HG03280 (cell line): ENCODE measurements at regions not wholly inside any gene's neighbourhood (a gene's known extent, or its start where the extent isn't known, plus 50 kb on each side); places are given as distances from the start of the nearest gene placed in this dataset.
"Not testable (repeated sequence)": the region's sequence is repeated elsewhere in the genome, so short reads cannot be mapped to it uniquely, and the experiment has no call there.

Experiments
- ATAC-seq: cut with Tn5 transposase; IDR thresholded peaks from one replicate; pipeline ENCODE4 v1.9.1; 2021; ENCODE audit warnings: mild to moderate bottlenecking, moderate library complexity; ENCODE audit not compliant: unreplicated experiment

DNA sequence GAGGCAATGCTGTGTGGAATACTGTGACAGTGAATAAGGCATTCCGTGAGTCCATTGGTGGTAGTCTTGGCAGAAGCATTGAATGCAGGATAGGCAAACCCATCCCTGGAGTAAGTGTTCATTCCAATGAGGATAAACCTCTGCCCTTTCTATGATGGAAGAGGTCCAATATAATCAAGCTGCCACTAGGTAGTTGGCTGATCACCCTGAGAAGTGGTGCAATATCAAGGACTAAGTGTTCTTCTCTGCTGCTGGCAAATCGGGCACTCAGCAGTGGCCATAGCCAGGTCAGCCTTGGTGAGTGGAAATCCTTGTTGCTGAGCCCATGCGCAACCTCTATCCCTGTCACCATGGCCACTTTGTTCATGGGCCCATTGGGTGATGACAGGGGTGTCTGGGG is 70.1 kb downstream of the FBXO4 start:
- no peak for ATAC-seq

DNA sequence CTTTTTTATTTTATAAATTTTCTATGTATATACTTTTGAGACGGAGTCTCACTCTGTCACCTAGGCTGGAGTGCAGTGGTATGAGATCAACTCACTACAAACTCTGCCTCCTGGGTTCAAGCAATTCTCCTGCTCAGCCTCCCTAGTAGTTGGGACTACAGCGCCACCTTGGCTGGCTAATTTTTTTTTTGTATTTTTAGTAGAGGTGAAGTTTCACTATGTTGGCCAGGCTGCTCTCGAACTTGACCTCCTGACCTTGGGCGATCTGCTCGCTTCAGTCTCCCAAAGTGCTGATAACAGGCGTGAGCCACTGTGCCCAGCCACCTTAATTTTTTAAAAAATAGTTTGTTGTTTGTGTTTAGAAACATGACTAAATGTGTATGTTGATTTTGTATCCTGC is 76.6 kb downstream of the FBXO4 start:
- ATAC-seq = no peak

DNA sequence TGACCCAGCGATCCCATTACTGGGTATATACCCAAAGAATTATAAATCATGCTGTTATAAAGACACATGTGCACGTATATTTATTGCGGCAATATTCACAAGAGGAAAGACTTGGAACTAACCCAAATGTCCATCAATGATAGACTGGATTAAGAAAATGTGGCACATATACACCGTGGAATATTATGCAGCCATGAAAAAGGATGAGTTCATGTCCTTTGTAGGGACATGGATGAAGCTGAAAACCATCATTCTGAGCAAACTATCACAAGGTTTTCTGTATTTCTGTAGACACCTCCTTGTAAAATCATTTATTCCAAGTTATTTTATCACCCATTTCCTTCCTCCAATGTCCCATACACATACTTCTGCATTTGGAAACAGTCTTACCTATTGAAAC is 78.8 kb downstream of the FBXO4 start:
- not testable (repeated sequence) for ATAC-seq

DNA sequence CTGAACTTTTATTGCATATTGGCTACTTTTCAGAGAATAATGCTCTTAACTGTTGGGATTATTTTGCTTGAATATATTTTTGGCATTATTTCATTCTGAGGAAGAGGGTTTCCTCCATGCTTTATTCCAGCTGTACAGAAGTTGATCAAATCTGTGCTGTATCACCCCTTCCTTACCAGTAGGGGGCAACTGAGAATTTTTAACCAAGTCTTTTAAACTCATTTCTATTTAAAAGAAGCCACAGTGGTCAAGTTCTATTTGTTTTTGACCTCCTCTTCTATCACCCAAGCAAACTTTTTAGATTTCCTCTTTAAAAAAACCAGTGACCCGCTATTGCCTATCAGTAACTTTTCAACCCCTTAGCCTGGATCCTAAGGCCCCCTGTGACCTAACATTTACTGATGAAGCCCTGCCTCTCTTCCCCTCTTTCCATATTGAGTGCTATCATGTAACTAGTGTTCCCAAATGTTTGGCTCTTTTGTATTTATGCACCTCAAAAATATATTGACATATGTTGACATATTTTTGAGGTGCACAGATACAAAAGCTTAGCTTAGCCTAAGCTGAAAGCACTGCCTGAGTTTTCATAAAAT is 80.6 kb downstream of the FBXO4 start:
- no peak for ATAC-seq

DNA sequence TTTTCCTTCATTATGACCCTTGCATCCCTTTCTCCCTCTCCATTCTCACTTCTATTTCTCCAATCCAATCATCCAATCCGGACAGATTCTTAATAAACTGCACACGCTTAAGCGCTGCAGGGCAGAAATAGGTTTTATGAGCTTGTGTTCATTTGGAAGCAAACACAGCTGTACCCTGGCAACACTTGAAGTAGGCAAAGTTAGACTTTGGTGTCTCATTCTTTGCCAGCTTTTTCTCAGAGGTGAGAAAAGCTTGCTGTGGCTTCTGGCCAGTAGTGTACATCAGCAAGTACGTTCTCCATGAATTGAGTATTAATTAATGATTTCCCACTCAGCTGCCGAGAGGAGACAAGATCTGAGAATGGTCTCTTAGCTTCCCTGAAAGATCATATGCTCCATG is 88.5 kb downstream of the FBXO4 start:
- no peak for ATAC-seq

DNA sequence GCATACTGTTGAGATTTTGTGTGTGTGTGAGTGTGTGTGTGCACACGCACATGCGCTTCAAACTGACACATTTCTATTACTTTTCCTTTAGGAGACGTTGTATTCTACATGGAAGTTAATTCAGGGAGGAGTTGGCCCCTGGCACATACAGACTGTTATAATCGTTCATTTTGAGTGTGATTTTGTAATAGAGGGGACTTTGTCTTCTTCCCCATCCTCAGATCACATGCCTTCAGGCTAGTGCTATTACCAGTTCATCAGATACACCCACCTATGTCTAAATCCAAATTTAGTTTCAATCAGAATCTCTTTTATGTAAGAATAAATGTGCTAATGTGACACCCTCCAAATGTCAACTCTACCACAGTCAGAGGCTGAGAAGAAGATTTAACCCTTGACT is 90.2 kb downstream of the FBXO4 start:
- ATAC-seq = no peak

DNA sequence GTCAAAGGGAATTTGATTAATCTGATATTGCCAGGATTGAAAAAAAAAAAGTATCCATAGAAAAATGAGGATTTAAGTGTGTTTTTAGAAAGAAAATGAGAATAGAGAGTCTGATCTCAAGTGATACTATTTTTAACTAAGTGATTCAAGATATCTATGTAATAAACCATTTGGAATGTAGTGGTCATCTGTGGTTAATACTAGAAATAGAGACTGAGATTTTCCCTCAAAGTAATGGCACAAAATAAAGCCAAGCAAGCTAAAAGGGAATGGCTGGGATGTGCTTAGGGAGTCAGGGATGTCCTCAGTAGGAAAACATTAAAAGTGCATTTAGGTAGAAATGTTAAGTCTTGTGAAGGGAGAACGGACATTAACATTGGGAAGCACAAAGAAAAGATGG is 90.6 kb downstream of the FBXO4 start:
- no peak for ATAC-seq

DNA sequence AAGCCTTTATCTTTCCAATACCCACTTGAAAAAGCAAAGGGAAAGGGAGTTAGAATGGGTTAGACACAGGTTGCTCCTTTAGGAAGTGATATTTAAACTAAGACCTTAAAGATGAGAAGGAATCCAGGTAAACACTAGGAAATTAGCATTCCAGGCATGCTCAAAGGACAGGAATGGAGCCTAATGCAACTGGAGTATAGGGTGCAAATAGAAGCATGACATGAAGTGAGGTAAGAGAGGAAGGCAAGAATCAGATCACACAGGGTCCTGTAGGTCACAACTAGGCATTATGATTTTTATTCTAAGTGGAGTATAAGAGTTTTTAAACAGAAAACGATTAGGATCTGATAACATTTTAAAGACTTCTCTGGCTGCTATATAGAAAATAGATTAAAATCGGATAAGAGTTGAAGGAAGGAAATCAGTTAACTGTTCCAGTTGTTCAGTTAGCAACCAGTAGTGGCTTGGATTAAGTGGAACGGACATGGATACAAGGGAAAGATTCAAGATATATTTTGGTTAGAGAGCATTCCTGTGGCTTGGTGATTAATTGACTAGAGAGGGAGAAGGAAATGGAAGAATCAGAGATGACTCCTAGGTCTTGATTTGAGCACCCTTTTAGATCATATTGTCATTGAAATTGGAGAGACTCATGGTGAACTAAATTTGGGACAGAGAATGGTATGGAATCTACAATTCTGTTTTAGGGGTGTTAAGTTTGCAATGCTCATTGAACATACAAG is 95.9 kb downstream of the FBXO4 start:
- ATAC-seq = no peak

DNA sequence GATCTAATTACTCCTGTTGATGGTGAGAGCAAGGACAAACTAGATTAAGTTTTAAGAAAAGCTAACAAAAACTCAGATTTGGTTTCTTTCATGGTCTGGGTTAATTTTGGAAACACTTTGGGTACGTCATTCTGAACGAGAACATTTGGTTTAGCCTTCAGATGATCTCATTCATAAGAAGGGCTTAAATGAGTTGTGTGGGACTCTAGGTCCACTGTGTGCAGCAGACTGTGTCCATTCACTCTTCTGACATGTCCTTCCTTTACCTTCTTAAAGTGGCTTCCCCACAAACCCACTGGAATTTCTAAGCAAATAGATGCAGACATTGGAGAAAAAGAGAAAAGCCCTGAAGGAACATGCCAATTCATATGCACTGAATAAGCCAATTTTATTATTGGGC is 96.8 kb downstream of the FBXO4 start:
- ATAC-seq = no peak

DNA sequence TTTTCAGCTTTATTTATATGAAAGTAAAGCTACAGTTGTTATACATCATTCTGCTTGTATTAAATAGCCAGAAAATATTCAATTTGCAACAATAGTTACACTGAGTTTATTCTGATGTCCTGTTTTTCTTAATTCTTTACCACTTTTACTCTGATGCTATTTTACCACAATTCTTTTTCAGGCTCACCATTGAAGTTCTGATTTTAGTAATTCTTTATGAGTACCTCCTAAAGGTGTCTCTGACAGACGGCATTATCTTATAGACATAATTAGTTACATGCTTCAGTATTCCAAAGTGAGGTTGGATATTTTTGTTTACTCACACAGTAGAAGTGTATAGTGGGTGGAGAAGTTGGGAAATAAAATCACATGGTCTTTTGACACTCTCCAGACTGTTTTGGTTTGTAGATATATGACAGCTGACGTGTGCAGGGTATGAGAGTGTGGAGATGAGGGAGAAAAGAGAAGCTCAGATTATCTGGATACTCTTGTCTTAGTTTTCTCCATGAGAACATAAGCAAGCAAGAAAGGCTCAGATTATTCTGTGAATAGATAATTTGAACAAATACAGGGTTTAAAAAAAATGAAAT is 97.4 kb downstream of the FBXO4 start:
- ATAC-seq = no peak

DNA sequence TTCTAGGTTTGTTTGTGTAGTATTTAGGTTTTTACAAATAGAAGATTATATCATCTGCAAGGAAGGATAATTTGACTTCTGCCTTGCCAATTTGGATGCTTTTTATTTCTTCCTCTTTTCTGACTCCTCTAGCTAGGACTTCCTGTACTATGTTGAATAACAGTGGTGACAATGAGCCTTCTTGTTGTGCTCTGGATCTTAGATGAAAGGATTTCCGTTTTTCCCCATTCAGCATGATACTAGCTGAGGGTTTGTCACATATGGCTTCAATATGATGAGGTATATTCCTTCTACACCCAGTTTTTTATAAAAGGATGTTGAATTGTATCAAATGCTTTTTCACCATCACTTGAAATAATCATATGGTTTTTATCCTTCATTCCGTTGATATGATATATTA is 101.4 kb downstream of the FBXO4 start:
- no peak for ATAC-seq

DNA sequence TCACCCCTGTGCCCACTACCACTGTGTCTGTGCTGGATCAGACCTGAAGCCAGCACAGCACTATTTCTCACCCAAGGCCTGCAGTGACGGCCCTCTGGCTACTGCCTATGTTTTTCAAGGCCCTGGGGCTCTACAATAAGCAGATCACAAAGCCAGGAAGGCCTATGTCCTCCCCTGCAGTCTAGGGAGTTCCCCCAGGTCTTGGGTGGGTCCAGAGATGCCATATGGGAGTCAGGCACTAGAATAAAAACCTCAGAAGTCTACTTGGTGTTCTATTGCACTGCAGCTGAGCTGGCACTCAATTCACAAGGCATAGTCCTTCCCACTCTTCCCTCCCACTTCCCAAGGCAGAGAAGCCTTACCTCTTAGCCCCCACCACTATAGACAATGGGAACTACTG is 107.1 kb downstream of the FBXO4 start:
- no peak for ATAC-seq

DNA sequence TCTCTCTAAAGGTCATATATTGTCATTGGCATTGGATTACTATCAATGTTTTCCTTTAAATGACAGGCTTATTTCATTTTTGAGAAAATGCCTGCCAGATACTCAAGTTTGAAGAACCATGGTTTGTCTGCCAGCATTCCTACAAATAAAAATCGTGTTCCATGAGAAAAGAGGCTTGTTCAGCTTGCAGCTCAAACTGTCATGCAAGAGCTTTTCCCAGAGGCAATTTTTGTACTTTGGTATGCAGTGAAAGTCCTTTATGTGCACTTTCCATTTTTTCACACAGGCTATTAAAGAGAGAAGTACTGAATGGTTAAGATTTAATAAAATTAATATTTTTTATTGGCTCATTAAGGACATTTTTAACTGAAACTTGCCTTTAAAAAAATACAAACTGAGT is 110.4 kb downstream of the FBXO4 start:
- no peak for ATAC-seq

DNA sequence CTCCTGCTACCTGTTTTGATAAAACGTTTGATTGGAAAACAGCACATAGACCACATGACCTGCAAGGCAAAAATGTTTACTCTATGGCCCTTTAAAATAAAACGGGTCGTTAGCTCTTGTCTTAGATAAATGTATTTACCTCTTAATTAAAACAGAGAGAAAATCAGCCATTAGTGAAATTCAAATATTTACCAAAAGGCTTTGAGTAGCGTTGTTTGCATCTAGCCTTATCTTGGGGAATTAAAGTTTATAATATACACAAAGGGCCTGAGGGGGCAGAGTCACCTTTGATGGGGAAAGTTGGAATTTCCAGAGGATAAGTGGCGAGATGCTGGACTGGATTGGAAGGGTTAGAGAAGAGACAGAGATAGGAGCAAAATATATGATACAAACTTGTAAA is 111.3 kb downstream of the FBXO4 start:
- ATAC-seq = no peak

DNA sequence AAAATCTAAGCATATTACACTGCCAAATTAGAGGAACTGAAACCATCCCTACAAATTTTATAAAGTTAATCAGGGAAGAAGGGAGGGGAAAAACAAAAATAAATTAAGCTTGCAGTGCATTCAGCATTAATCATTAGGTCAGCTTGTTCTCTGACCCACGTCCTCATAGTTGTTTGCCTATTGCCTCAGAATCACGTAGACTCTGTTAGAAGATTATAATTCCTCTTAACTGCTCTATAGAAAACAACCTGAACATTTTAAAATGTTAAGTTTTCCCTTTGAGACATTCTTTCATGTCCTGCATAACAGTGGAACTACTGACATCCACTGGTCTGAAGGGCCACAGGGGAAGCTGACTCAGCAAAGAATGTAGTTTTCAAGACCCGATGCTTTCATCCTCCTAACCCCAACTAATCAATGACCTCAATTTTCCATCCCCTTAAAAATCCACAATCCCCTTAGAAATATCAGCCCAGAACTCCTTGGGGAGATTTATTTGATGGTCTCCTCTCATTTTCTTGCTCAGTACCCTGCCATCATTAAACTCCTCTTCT is 112.4 kb downstream of the FBXO4 start:
- ATAC-seq = no peak

DNA sequence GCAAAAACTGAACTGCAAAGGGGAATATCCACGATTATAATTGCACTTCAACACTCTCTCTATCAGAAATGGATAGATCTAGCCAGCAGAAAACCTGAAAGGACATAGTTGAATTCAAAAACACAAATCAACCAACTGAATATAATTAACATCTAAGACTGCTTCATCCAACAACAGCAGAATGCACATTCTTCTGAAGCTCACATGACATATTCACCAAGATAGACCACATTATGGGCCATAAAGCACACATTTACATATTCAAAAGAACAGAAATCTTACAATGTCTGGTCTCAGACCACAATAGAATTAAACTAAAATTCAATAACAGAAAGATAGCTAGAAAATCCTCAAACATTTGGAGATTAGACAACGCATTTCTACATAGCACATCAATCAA is 118.3 kb downstream of the FBXO4 start:
- no peak for ATAC-seq

DNA sequence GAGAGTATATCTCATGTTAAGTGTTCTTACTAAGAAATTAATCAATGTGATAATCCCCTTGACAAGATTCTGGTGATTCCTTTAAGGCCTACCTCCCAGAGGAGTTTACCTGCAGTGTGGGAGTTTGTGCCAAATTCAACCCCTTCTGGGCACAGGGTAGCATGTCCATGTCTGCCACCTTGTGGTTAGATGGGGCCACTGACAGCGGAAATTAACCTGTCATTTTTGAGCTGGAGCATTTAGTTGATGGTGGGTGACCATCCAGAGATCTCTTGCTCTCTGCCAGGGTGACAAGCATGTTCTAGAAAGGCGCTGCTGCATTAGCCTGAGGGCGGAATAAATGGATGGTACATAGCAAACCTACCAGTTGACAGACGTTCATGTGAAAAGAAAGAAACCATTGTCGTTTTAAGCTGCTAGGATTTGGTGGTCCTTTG is 132.2 kb downstream of the FBXO4 start:
- ATAC-seq = peak; percentile 90

DNA sequence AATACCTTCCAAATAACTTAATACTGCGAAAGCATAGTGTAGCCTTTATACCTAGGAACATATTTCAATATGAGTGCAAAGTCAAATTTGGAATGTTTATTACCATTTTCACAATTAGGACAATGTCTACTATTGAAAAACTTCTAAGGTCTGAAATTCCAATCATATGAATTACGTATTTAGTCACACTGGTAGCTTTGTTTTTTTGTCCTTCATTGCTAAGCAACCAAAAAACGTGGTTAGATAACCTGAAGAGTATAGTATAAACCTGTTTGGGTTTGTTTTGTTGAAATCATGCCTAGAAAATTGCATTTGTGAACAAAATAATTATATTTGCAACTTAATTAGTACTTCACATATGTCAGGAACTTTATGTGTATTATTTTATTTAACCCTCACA is 134.2 kb downstream of the FBXO4 start:
- no peak for ATAC-seq

DNA sequence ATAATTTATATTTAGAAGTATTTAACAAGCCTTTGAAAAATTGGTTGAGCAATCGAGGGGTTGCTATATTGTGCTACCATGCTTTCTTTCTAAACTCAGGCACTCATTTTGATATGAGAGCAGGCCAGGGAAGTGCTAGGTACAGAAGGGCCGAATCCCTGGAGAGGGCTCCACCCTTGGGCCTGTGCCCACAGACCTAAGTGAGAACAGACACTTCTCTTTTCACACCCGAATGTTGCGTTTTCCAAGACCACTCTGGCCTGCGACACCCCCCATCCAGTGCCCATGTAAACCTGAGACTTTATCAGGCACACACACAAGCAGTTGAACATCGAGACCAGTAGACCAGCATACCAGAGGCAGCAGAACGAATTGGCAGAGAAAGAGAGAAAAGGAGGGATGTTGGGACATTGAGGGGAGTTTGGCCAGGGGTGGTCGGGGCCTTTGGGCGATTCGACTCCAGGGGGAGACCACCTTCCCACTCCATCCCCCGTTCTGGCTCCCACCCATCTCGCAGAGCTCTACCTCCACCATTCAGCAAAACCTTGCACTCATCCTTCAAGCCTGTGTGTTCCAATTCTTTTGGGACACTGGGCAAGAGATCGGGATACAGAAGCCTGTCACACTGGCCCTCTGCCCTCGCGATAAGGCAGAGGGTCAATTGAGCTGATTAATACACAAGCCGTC is 134.8 kb downstream of the FBXO4 start:
- no peak for ATAC-seq

DNA sequence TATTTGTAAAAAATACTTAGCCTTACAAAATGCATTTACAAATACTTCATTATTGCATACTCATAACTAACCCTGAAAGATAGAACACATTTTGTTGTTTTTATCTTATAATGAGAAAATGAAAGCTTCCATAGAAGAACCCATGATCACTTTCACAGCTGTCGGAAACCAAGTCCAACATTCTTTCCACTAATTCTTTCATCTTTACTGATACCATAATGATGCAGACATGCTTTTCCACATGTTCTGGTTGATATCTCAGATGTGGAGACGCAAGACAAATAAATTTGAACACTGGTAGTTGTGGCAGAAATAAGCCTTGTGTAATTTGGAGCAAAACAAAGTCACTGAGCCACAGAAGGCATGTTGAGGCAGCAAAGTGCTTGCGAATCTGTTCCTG is 136.0 kb downstream of the FBXO4 start:
- ATAC-seq = no peak

DNA sequence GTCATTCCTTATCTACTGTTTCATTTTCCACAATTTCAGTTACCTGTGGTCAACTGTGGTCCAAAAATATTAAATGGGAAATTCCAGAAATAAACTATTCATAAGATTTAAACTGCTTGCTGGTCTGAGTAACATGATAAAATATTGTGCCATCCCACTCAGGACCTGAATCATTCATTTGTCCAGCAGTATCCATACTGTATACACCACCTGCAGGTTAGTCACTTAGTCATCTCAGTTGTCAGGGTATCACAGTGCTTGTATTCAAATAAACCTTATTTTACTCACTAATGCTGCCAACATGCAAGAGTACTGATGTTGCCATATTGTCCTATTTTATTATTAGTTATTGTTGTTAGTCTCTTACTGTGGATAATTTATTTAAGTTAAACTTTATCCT is 139.7 kb downstream of the FBXO4 start:
- ATAC-seq = no peak

DNA sequence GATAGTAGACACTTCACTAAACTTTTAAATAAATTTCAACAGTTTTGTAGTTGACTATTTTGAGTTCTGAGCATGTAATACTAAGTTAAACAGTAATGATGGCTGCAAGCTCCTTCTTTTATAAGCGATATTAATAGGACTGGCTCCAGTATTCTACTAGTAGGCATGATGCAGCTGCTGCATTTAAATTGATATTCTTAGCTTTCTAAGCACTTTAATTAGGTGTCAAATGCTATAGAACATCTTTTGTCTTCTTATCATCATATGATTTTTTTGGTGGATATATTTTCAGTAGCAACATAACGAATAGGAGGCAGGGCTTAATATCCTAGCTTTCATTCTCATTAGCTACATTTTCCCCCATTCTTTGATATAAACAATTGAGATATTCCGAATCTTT is 141.1 kb downstream of the FBXO4 start:
- ATAC-seq = no peak
